GM21390 (cell line): ENCODE measurements at regions not wholly inside any gene's neighbourhood (a gene's known extent, or its start where the extent isn't known, plus 50 kb on each side); places are given as distances from the start of the nearest gene placed in this dataset.

ENCODE experiments used
- ATAC-seq: cut with Tn5 transposase; IDR thresholded peaks from one replicate; pipeline ENCODE4 v1.9.1; 2021; ENCODE audit not compliant: unreplicated experiment

DNA sequence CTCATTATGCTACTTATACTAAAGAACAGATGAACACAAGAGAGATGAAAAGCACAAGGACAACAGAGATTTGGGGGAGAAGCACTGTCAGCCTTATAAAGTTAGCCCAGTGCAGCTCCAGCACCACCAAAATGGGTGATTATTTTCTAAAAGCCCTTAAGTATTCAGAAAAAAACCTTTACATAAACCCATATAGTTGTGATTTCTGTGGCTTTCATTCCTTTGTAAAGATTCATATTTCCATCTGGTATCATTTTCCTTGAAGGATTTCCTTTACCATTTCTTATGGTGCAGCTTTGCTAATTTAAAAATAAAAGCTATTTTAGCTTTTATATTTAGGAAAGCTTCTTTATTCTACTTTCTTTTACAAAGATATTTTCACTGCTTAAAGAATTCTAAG, 311.0 kb downstream of the TMEM167A start:
- no peak for ATAC-seq

DNA sequence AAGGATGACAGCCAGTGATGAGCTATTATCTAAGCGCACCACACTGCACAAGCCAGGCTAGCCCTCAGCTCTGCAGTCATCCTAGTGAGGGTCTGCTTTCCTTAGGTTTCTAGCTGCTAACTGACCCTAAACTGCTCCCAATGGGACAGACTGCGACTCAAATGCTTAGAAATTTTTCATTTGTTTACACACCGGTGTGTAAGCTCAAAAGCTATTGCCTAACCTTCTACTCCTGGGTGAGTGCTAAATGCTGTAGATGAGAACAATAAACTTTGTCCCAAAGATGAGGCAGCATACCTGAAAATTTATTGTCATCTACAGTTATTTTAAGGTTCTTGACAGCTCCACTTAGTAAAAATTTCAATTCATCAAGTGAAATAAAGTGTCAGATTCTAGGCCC, 311.4 kb downstream of the TMEM167A start:
- no peak for ATAC-seq

DNA sequence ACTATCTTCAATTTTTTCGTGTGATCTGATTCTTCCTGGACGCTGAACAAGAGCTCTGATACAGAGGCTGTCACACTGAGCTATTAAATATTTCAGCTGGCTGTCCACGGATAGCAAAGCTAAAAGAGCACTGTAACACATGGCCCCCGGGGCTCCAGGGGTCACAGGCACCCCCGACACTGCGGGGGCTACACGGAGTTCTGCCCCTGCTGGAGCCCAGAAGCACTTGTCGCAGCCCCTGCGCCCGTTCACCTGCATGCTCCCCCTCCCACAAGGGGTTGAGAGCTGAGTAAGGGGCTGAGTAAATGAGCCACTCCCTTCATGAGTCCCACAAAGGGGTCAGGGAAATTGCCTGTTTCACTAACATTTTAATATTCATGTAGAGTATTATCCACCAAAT, 316.3 kb downstream of the TMEM167A start:
- no peak for ATAC-seq

DNA sequence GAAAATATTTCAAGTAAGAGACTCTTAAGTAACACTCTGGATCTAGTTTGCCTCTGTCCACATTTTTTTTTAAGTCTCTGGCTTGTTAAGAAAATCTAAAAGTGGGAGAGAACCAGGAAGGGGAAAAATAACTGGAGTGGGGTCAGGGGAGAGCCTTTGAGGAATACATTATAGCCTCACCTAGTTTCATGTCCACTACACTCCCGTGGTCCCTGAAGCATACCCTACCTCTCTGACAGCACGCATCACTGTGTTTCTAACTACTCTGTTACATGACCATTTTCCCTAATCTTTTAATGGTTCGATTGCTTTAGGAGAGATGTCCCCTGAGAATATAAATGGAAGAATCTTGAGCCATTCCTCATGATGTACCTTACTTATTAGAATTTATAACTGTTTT, 318.3 kb downstream of the TMEM167A start:
- no peak for ATAC-seq

- ATAC-seq: peak; percentile 93
Measured at GRCh38 chr5:82754759-82755158, 322.4 kb downstream of the TMEM167A start.

DNA sequence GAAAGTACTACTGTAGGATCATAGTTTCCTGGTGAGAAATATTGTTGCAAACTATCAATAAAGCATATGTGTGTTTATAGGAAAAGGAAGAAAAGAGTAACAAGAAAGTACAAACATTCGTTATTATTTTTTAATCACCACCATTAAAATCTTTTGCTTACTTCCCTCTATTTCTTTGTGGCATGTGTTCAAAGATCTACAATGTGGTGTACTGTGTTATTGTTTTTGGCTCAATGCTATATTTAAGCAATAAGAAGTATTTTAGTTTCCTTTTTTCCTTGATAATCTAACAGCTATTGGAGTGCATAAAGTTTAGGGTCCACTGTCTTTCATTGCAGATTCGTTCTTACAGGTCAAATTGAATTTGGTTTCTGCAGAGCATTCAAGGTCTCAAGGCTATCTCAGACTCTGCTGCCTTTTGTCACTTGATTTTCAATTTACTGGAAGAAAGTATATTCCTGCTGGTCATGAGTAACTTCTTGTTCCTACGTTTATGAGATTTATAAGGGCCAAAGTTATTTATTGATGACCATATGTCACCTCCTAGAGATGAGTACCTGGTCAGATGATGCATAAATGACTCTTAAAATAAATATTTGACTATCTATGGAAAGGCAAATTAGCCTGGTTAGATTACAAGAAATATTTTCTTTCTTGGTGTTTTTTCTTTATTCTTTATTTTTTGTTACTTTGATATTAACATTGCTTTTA, 323.0 kb downstream of the TMEM167A start:
- ATAC-seq: no peak

- no peak for ATAC-seq
Measured at GRCh38 chr5:82753374-82753773, 323.8 kb downstream of the TMEM167A start.

GRCh38 chr5:82749461-82749820, 327.8 kb downstream of the TMEM167A start:
- no peak for ATAC-seq

- ATAC-seq: no peak
Measured at GRCh38 chr5:82748688-82749460, 328.3 kb downstream of the TMEM167A start.

DNA sequence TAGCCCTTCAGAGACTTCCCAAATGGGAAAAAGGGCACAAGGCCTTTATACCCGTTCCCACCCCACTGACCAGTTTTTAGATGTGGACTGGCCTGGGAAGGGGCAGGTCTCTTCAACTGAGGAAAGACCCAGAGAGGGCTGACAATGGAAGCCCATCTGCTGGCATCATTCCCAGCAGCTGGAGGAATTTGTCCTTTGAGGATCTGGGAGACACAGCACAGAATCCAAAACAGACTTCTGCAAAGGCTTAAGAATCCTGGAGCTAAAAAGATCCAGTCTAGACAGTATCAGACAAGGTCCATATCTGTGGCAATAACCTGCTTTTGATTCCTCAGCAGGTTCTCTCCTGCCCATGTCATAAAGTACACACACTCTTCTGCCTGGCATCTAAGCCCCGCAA, 329.2 kb downstream of the TMEM167A start:
- no peak for ATAC-seq

- ATAC-seq: no peak
Measured at GRCh38 chr5:82745016-82745415, 332.2 kb downstream of the TMEM167A start.

- no peak for ATAC-seq
Measured at GRCh38 chr5:82738681-82739269, 338.4 kb downstream of the TMEM167A start.

DNA sequence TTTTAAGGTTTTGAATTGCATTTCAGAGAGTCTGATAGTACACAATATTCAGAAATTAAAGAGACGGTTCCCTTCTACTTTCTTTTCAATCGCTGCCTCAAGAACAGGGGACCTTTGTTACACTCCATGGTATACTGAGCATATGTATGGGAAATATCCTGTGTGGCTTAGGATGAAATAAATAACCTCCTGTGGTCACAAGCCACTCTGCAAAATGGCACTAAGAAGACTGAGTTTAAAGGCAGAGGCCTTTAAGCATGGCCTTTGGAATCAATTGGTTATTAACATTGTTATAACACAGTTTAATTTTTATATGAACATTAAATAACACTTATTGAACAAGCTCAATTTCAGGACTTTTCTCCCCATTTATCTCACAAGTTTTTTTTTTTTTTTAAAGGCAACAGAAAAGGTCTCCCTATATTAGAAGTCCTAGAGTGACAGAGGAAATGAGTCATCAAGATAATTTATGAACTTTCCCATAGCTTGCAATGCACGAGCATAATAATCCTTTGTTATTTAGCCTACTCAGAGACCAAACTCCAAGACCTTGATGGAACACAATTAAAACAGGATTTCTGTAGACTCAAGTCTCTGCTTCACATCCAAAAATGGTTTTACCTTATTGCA, 341.9 kb downstream of the TMEM167A start:
- no peak for ATAC-seq

- no peak for ATAC-seq
Measured at GRCh38 chr5:82734347-82734746, 342.8 kb downstream of the TMEM167A start.

GRCh38 chr5:82730913-82731312, 346.3 kb downstream of the TMEM167A start:
- ATAC-seq: no peak

DNA sequence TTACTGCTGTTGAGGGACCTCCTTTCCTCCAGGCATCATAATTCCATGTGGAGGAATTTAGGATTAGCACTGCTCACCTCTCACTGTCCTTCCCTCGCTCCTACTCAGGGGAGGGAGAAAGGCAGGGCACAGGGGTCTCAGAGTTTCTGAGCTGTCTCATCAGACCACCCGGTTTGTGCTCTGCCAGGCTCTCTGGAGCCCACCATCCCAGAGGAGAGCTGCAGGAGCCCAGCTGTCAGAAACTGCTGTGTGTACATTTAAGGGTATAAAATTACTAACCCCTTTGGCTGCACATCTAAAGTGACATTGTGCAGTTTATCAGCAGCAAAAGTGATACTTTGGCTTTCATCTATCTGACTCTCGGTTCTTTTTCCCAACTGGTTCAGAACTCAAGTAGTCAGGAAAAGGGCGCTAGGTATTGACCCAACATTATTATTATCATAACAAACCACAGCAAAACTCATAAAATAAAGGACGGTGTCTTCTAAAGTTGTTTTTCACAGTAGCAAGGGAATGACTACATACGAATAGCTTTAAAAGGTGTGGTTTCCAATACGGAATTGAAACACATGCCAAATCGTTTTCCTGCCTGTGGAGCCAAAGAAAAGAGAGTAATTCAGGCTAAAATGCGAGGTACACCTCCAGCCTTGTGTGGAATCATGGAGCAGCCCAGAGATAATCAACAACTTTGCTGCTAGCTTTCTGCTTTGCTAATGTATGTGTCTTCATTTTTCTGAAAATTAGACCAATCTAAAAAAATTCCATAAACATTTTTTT, 348.1 kb downstream of the TMEM167A start:
- ATAC-seq: no peak

DNA sequence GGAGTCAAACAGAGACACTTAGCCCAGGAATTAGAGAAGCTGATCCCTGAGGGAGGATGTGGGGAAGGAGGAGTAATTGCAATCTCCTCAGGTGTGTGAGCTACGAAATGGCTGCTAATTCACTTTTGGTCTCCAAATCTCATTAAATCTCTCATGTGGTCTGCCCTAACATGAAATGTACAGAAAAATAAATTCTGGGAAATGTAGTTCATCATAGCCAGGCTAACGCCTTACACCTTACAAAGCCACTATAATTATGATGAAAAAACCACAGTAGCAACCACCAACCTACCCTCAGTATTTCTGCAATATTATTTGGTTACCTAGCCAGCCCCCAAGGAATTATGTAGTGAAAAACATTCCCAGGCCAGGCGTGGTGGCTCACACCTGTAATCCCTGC, 354.0 kb downstream of the TMEM167A start:
- no peak for ATAC-seq

GRCh38 chr5:82721087-82721410, 356.1 kb downstream of the TMEM167A start:
- no peak for ATAC-seq

DNA sequence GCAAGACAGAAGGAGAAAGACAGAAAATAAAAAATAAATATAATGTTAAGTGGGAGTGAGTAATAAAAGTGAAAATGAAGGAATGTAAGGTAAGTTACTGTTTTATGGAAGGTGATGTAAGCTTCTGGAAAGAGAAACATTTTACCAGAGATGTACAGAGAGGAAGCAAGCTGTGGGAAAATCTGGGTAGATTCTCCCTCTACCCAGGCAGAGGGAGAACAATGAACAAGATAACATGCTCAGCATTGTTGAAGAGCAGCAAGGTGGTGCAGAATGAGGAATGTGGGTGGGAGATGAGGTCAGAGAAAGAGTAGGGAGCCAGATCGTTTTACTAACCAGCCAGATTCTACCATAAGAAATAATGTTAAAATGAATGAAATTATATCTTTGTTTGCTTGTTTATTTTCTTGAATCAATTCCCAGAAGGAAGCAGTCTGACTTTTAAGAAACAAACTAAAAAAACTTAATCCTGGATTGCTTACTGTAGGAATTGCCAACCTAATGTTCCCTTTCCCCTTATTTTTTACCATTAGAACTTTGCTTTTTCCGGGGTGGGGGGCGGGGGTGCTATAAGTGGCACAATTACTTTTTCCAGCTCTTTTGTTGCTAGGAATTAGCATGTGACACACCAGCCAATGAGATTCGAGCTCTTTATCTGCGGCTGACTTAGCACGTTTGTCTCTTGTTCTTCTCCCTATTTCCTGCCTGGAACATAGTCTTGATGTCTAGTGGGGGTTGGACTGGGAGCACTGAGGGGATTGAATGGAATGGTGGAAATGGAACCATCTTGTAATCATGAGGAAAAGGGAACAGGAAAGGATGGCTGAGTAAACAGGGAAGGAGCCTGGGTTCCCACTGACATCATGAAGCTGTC, 356.7 kb downstream of the TMEM167A start:
- no peak for ATAC-seq

DNA sequence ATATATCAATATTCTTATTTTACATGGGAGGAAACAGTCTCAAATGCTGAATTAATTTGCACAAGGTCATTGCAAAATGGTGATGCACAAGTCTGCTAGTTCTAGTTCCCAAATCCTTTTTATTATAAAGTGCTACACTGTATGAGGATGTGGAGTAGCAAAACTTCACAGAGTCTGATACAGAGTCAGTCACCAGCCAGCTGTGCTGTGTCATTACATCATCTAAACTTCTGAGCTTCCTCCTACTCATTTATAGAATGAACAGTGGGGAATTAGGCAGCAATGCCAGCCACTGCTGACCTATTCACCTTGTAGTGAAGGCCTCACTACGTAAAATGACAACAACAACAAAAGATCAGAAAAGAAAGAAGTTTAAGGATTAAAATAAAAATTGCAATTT, 357.8 kb downstream of the TMEM167A start:
- ATAC-seq: peak; percentile 86
